HepG2 (cell line): ENCODE measurements at regions not wholly inside any gene's neighbourhood (a gene's known extent, or its start where the extent isn't known, plus 50 kb on each side); places are given as distances from the start of the nearest gene placed in this dataset.

Experiments used
- ATAC-seq: fragments of 200-7000 bp; cut with Tn5 transposase; 3 replicates; pipeline ENCODE4 v1.9.1; 2020; ENCODE audit warnings: mild to moderate bottlenecking, moderate library complexity
- BruUV-seq: library from RNA; stranded (reverse); fragments of 400-500 nt; replicated peaks from 2 replicates; lab custom pipeline; 2021; lab: Mats Ljungman, UMichigan
- CTCF ChIA-PET: fragments of 300-600 bp; formaldehyde crosslinking; extraction: SDS; loops from one replicate; lab custom pipeline; 2021; ENCODE audit warnings: low total read pairs, inconsistent platforms, low intra/inter-chr PET ratio; lab: Yijun Ruan, JAX
- POLR2A ChIA-PET: fragments of 350-600 bp; sonication (Branson Sonifier 250); formaldehyde crosslinking; loops from one replicate; lab custom pipeline; 2020; ENCODE audit warnings: antibody characterized with exemption, inconsistent platforms; lab: Yijun Ruan, JAX
- DNase-seq: peaks from one replicate; pipeline ENCODE4 v3.0.0-alpha.2; 2015; ENCODE audit warnings: low spot score
- FAIRE-seq: peaks from 3 replicates; lab custom pipeline; 2011; peaks lifted over from hg19 to GRCh38; lab: Jason Lieb, UNC
- H2AFZ ChIP-seq: one replicate; pipeline ENCODE4 v1.6.1; 2011; ENCODE audit warnings: low read length, inconsistent platforms
- H3K27ac ChIP-seq: fragments of 300-600 bp; 3 replicates; pipeline ENCODE4 v1.8.0; 2011; ENCODE audit warnings: mixed run types, mild to moderate bottlenecking, mixed read lengths, low read length, inconsistent platforms; ENCODE audit not compliant: insufficient read depth; ENCODE audit errors: extremely low read length
- H3K27me3 ChIP-seq, 2 experiments: fragments of 200-600 bp in 1 of 2; 2 replicates in 1 of 2; 3 replicates in 1 of 2; pipeline versions ENCODE4 v1.6.0 to v1.8.0; 2011; ENCODE audit warnings: low read length in 2 of 2, mild to moderate bottlenecking in 2 of 2, moderate library complexity in 2 of 2, inconsistent platforms in 1 of 2; ENCODE audit not compliant: insufficient read depth in 2 of 2, control insufficient read depth in 1 of 2
- H3K36me3 ChIP-seq, 2 experiments: fragments of 200-600 bp in 1 of 2; replicated peaks in 1 of 2; 2 replicates in 1 of 2; 3 replicates in 1 of 2; pipeline versions ENCODE4 v1.5.1 to v1.8.0; 2011; ENCODE audit warnings: low read length in 2 of 2, inconsistent platforms in 1 of 2; ENCODE audit not compliant: insufficient read depth in 2 of 2, control insufficient read depth in 1 of 2
- H3K4me1 ChIP-seq: 2 replicates; pipeline ENCODE4 v1.5.1; 2012; ENCODE audit warnings: low read length, inconsistent platforms; ENCODE audit not compliant: insufficient read depth
- H3K4me2 ChIP-seq: 2 replicates; pipeline ENCODE4 v1.6.0; 2011; ENCODE audit warnings: low read depth, low read length, inconsistent platforms
- H3K4me3 ChIP-seq, 3 experiments: fragments of 200-600 bp in 1 of 3; sonication (generic), shearing (Covaris generic) in 1 of 3; replicated peaks in 1 of 3; 2 replicates each; pipeline ENCODE4 v1.5.1; 2011 to 2016; ENCODE audit warnings: low read length in 3 of 3, inconsistent platforms in 2 of 3, low read depth in 2 of 3, mild to moderate bottlenecking in 2 of 3, control low read depth in 1 of 3, mixed read lengths in 1 of 3; ENCODE audit not compliant: insufficient read depth in 1 of 3
- H3K79me2 ChIP-seq: one replicate; pipeline ENCODE4 v1.6.1; 2011; ENCODE audit warnings: low read length, inconsistent platforms; ENCODE audit not compliant: insufficient read depth
- H3K9ac ChIP-seq: 2 replicates; pipeline ENCODE4 v1.6.0; 2011; ENCODE audit warnings: mild to moderate bottlenecking, low read depth, low read length, inconsistent platforms; ENCODE audit not compliant: insufficient read depth
- H3K9me3 ChIP-seq: 2 replicates; pipeline ENCODE4 v1.5.1; 2012; ENCODE audit warnings: mild to moderate bottlenecking, low read length
- H4K20me1 ChIP-seq: 2 replicates; pipeline ENCODE4 v1.6.0; 2011; ENCODE audit warnings: inconsistent platforms, mild to moderate bottlenecking, low read length, moderate library complexity; ENCODE audit not compliant: insufficient read depth
- PAF1 ChIP-seq: IDR thresholded peaks from 2 replicates; pipeline ENCODE4 v1.6.1; 2016; ENCODE audit warnings: missing genetic modification reagents, missing compliant biosample characterization
- SMAD1 ChIP-seq: sonication (generic); formaldehyde crosslinking; IDR thresholded peaks from 2 replicates; pipeline ENCODE4 v1.4.0; 2020; ENCODE audit warnings: missing genetic modification reagents, low read depth, mild to moderate bottlenecking, borderline replicate concordance
- TCF7 ChIP-seq: sonication (generic); IDR thresholded peaks from 2 replicates; pipeline ENCODE4 v1.6.1; 2016; ENCODE audit warnings: antibody characterized with exemption, low read depth
- ZBTB7B ChIP-seq: sonication (generic); formaldehyde crosslinking; IDR thresholded peaks from 2 replicates; pipeline ENCODE4 v1.4.0; 2020; ENCODE audit warnings: missing genetic modification reagents
- ZNF180 ChIP-seq: sonication (generic); formaldehyde crosslinking; IDR thresholded peaks from 2 replicates; pipeline ENCODE4 v1.4.0; 2020; ENCODE audit warnings: low read depth, missing genetic modification reagents, borderline replicate concordance
- ZNF687 ChIP-seq: sonication (generic); formaldehyde crosslinking; IDR thresholded peaks from 2 replicates; pipeline ENCODE4 v1.5.1; 2020; ENCODE audit warnings: mild to moderate bottlenecking, missing genetic modification reagents, moderate library complexity
- WGBS: methylation state at CpG from one replicate; pipeline ENCODE4 v1.1.6; 2017; ENCODE audit warnings: low lambda C conversion rate; 5-methylcytosine and 5-hydroxymethylcytosine counted together
- in situ Hi-C: cut with HindIII; loops from 2 replicates; pipeline ENCODE4 v1.10.0; 2017; ENCODE audit warnings: low pct_unique_long_range_greater_than_20kb; ENCODE audit not compliant: extremely low pct_ligation_motif_present
- intact Hi-C: fragments of 100-400 bp; cut with micrococcal nuclease; formaldehyde crosslinking; loops from one replicate; pipeline ENCODE4 v1.10.0; 2022; ENCODE audit not compliant: unreplicated experiment

- ATAC-seq (no peak), FAIRE-seq (no peak), DNase-seq (no peak)
- intact Hi-C loops: no loop called here
- ChIA-PET POLR2A (no interaction called here), CTCF (no interaction called here)
- no peak overlapping the region for H2AFZ ChIP-seq
- no peaks in the 10 kb centered on the region for H3K36me3 ChIP-seq
- WGBS: 6% methylated on average over 2 of the region's 2 CpGs
- H3K27ac ChIP-seq: no peak overlapping the region
- no peak overlapping the region for H3K4me2 ChIP-seq
- H4K20me1 ChIP-seq: no peaks in the 10 kb centered on the region
- H3K4me3 ChIP-seq: no peak overlapping the region
- no peaks in the 10 kb centered on the region for H3K4me1 ChIP-seq
- no peak for TF ChIP-seq ZBTB7B
- in situ Hi-C loops: no loop called here
- no TSS peak for BruUV-seq
- no peaks in the 10 kb centered on the region for H3K79me2 ChIP-seq
- H3K27me3 ChIP-seq: no peaks in the 10 kb centered on the region
- H3K9me3 ChIP-seq: no peaks in the 10 kb centered on the region
- no peak overlapping the region for H3K9ac ChIP-seq
Measured at GRCh38 chr6:91442342-91442741, 855.5 kb upstream of the MAP3K7 start.

GRCh38 chr6:91438570-91438969 lies 851.7 kb upstream of the MAP3K7 start:
- H3K4me1 ChIP-seq: no peaks in the 10 kb centered on the region
- 0% methylated on average over 2 of the region's 2 CpGs for WGBS
- DNase-seq (no peak), FAIRE-seq (no peak), ATAC-seq (no peak)
- H3K27me3 ChIP-seq: no peaks in the 10 kb centered on the region
- H3K9me3 ChIP-seq: no peaks in the 10 kb centered on the region
- POLR2A ChIA-PET: no interaction called here
- H4K20me1 ChIP-seq: no peaks in the 10 kb centered on the region
- CTCF ChIA-PET: no interaction called here
- H3K4me3 ChIP-seq: no peak overlapping the region
- no peak overlapping the region for H3K27ac ChIP-seq
- H3K79me2 ChIP-seq: no peaks in the 10 kb centered on the region
- TF ChIP-seq PAF1 (no peak), SMAD1 (no peak), ZNF180 (CRISPR knock-in tag) (no peak), TCF7 (no peak), ZNF687 (no peak)
- in situ Hi-C loops: no loop called here
- no peak overlapping the region for H3K4me2 ChIP-seq
- intact Hi-C loops: no loop called here
- H3K9ac ChIP-seq: no peak overlapping the region
- BruUV-seq: no TSS peak
- no peak overlapping the region for H2AFZ ChIP-seq
- no peaks in the 10 kb centered on the region for H3K36me3 ChIP-seq
